ENCODE measurements at regions not wholly inside any gene's neighbourhood (a gene's known extent, or its start where the extent isn't known, plus 50 kb on each side); places are given as distances from the start of the nearest gene placed in this dataset.

DNA sequence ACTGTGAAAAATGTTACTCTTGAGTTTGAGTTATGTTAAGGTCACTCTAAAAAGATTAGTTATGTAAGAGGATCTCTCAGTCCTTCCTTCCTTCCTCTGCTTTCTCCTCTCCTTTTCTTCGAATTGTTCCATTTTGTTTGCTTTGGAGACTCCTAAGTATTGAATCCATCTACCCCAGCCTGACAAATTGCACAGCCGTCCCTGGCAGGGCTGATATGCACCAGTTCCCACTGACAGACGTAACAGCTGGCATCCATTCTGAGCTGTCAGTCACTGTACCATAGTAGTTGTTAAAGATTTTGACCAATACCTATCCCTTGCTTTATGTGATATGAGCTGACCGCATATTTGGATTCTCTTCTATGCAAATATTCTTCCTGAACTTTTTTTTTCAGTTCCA is 210.7 kb upstream of the IGFBP7 start:
- Histone ChIP-seq H3K79me2 (ENCODE audit: insufficient read depth, low read length) (no peaks in the 10 kb centered on the region), H3K4me2 (ENCODE audit: insufficient read depth, insufficient read length, low read length) (no peak overlapping the region), H3K56ac (ENCODE audit: insufficient read length, low read depth, low read length) (no peak overlapping the region), H4K20me1 (ENCODE audit: control insufficient read depth, insufficient read depth, insufficient read length) (no peaks in the 10 kb centered on the region), H2AFZ (ENCODE audit: low read length) (no peak overlapping the region), H4K91ac (ENCODE audit: insufficient read length, low read depth, low read length) (no peak overlapping the region), H2AK5ac (ENCODE audit: insufficient read length, low read length) (no peak overlapping the region), H3K79me1 (ENCODE audit: insufficient read depth, low read depth, low read length, poor library complexity, severe bottlenecking) (no peaks in the 10 kb centered on the region), H4K5ac (ENCODE audit: insufficient read length, low read depth, low read length) (no peak overlapping the region), H3K4me1 (ENCODE audit: insufficient read depth, low read length) (no peaks in the 10 kb centered on the region), H3K18ac (ENCODE audit: insufficient read length, low read depth, low read length) (no peak overlapping the region), H3K4ac (ENCODE audit: low read depth, low read length) (no peak overlapping the region), H4K8ac (replicated peaks; ENCODE audit: insufficient read length, low read depth, low read length) (no peak overlapping the region), H3K23me2 (ENCODE audit: insufficient read length, low read depth, low read length, poor library complexity, severe bottlenecking) (no peaks in the 10 kb centered on the region), H3T11ph (ENCODE audit: low read length) (no peak overlapping the region), H3K27me3 (ENCODE audit: insufficient read depth, low read length) (no peaks in the 10 kb centered on the region), H2BK5ac (ENCODE audit: insufficient read length, low read length) (no peak overlapping the region), H3K9ac (ENCODE audit: extremely low read depth, insufficient read length, low read length) (no peak overlapping the region), H3K27ac (ENCODE audit: insufficient read length, low read depth, low read length) (no peak overlapping the region), H2BK120ac (ENCODE audit: low read depth, low read length, poor library complexity, severe bottlenecking) (no peak overlapping the region), H3K9me3 (ENCODE audit: control insufficient read depth, low read depth, low read length) (no peaks in the 10 kb centered on the region), H2BK12ac (ENCODE audit: insufficient read length, low read depth, low read length) (no peak overlapping the region), H3K23ac (ENCODE audit: insufficient read length, low read depth, low read length) (no peak overlapping the region), H2BK20ac (ENCODE audit: low read depth, low read length, poor library complexity, severe bottlenecking) (no peak overlapping the region), H3K14ac (ENCODE audit: insufficient read depth, low read length) (no peak overlapping the region), H2BK15ac (ENCODE audit: low read depth, low read length) (no peak overlapping the region)
- H3K27me3 Mint-ChIP-seq (ENCODE audit: low read depth), result no peaks in the 10 kb centered on the region
- H3K9me3 Mint-ChIP-seq, result no peaks in the 10 kb centered on the region
- H3K36me3 Mint-ChIP-seq (ENCODE audit: insufficient read depth in 1 of 3, low read depth in 3 of 3), result no peaks in the 10 kb centered on the region
- no peak for DNase-seq
- no CpG with 5 or more reads among the region's 4 CpGs for WGBS (ENCODE audit: extremely low coverage, insufficient read length, low lambda C conversion rate)
- no peak overlapping the region for H3K4me3 Mint-ChIP-seq
- H3K27ac Mint-ChIP-seq, result no peak overlapping the region
- TF ChIP-seq, protein P1, sequence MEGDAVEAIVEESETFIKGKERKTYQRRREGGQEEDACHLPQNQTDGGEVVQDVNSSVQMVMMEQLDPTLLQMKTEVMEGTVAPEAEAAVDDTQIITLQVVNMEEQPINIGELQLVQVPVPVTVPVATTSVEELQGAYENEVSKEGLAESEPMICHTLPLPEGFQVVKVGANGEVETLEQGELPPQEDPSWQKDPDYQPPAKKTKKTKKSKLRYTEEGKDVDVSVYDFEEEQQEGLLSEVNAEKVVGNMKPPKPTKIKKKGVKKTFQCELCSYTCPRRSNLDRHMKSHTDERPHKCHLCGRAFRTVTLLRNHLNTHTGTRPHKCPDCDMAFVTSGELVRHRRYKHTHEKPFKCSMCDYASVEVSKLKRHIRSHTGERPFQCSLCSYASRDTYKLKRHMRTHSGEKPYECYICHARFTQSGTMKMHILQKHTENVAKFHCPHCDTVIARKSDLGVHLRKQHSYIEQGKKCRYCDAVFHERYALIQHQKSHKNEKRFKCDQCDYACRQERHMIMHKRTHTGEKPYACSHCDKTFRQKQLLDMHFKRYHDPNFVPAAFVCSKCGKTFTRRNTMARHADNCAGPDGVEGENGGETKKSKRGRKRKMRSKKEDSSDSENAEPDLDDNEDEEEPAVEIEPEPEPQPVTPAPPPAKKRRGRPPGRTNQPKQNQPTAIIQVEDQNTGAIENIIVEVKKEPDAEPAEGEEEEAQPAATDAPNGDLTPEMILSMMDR (conservative IDR thresholded peaks at IDR 0.05), result no peak
- peaks cover 4 to 7% of the 10 kb centered on the region in 2 experiments; a peak in 2 of 4 replicates for H3K4me1 Mint-ChIP-seq
